Adrenal gland (tissue), 9 donors: ENCODE measurements at regions not wholly inside any gene's neighbourhood (a gene's known extent, or its start where the extent isn't known, plus 50 kb on each side); places are given as distances from the start of the nearest gene placed in this dataset.

Experiments used
- DNase-seq, 7 donors: peaks; one replicate each; pipeline ENCODE4 v3.0.0-alpha.2; 2019 to 2020
- H3K27ac ChIP-seq, 5 donors: fragments of 200-600 bp; sonication (generic) in 4 of 5; 1 replicate in 3 of 5; 2 replicates in 2 of 5; pipeline versions ENCODE4 v1.5.1 to v1.8.0; 2016 to 2020; ENCODE audit warnings: mild to moderate bottlenecking in 1 of 5
- H3K27me3 ChIP-seq: fragments of 200-600 bp; 2 replicates; pipeline ENCODE4 v1.8.0; 2021
- H3K36me3 ChIP-seq, 2 donors: fragments of 200-600 bp; replicated peaks in 1 of 2; 1 replicate in 1 of 2; 2 replicates in 1 of 2; pipeline versions ENCODE4 v1.5.1 to v1.8.0; 2018 to 2022
- H3K4me1 ChIP-seq, 2 donors: fragments of 200-600 bp; replicated peaks in 1 of 2; 1 replicate in 1 of 2; 2 replicates in 1 of 2; pipeline versions ENCODE4 v1.5.1 to v1.8.0; 2018 to 2021
- H3K4me3 ChIP-seq, 4 donors: fragments of 200-600 bp; sonication (generic) in 3 of 4; one replicate each; pipeline ENCODE4 v1.5.1; 2016 to 2018
- H3K9me3 ChIP-seq, 3 donors: fragments of 200-600 bp; sonication (generic) in 1 of 3; replicated peaks in 1 of 3; 1 replicate in 2 of 3; 2 replicates in 1 of 3; pipeline versions ENCODE4 v1.5.1 to v1.8.0; 2016 to 2021
- POLR2A ChIP-seq, 2 donors: fragments of 450-650 bp; IDR thresholded peaks; one replicate each; pipeline ENCODE4 v1.6.1; 2017; ENCODE audit warnings: antibody characterized with exemption in 2 of 2, mild to moderate bottlenecking in 2 of 2, moderate library complexity in 1 of 2
- WGBS, 4 donors: extraction: QIAGEN DNeasy Blood & Tissue Kit in 2 of 4; methylation state at CpG; one replicate each; pipeline versions ENCODE4 v1.1.5 to v1.1.7; 2013 to 2017; 5-methylcytosine and 5-hydroxymethylcytosine counted together
- intact Hi-C, 2 donors: fragments of 100-400 bp; cut with DNase I; formaldehyde crosslinking; loops; one replicate each; pipeline versions ENCODE4 v1.14.1 to v1.15.0; 2022 to 2023
- TF ChIP-seq, protein P1 (sequence below), 6 experiments: fragments of 450-650 bp in 4 of 6; fragments of 200-600 bp in 2 of 6; sonication (generic) in 1 of 6; IDR thresholded peaks; 1 replicate in 5 of 6; 2 replicates in 1 of 6; pipeline versions ENCODE4 v1.5.1 to v1.8.0; 2016 to 2021; ENCODE audit warnings: antibody characterized with exemption in 6 of 6, mild to moderate bottlenecking in 2 of 6, moderate library complexity in 1 of 6
- donor health status: healthy with polysubstance abuse.
- donor health status: Bipolar disorder and iron deficiency.
- donor health status: DM: yes; HTN: yes; CAD: no.
- donor health status: DM: no; HTN: no; CAD: no.
- donor health status: DM: no; HTN: no; CAD: no.

- Histone ChIP-seq H3K4me1 (no peaks in the 10 kb centered on the region), H3K36me3 (no peaks in the 10 kb centered on the region), H3K4me3 (no peak overlapping the region), H3K27ac (no peak overlapping the region), H3K27me3 (no peaks in the 10 kb centered on the region), H3K9me3 (no peaks in the 10 kb centered on the region)
- no peak for DNase-seq
- WGBS, 4 donors: 51 to 76% (median 64%) methylated on average over 1 of the region's 1 CpG
- intact Hi-C loops: no loop called here
- TF ChIP-seq, protein P1, sequence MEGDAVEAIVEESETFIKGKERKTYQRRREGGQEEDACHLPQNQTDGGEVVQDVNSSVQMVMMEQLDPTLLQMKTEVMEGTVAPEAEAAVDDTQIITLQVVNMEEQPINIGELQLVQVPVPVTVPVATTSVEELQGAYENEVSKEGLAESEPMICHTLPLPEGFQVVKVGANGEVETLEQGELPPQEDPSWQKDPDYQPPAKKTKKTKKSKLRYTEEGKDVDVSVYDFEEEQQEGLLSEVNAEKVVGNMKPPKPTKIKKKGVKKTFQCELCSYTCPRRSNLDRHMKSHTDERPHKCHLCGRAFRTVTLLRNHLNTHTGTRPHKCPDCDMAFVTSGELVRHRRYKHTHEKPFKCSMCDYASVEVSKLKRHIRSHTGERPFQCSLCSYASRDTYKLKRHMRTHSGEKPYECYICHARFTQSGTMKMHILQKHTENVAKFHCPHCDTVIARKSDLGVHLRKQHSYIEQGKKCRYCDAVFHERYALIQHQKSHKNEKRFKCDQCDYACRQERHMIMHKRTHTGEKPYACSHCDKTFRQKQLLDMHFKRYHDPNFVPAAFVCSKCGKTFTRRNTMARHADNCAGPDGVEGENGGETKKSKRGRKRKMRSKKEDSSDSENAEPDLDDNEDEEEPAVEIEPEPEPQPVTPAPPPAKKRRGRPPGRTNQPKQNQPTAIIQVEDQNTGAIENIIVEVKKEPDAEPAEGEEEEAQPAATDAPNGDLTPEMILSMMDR (IDR thresholded peaks at IDR 0.05): no peak
- TF ChIP-seq POLR2A (IDR thresholded peaks at IDR 0.05): no peak
Measured at GRCh38 chr3:89572261-89572660, 464.8 kb downstream of the EPHA3 start.

DNA sequence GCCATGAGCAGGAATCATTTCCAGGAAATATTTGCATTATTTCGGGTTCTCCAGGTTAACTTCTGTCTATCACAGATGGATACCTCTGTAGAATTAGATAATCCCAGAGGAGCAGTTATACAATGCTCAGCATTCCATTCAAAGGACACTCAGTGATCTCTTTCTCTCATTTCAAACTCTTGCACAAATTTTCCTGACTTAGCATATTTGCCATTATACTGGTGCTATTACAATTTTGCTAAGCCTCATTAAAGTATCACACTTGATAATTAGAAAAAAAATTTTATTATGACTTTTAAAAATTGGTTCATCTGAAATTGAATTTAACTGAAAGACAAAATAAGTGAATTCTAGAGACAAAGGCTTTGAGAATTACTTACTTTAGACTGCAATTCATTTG lies 469.0 kb downstream of the EPHA3 start:
- Histone ChIP-seq H3K4me3 (no peak overlapping the region), H3K4me1 (no peaks in the 10 kb centered on the region), H3K27me3 (no peaks in the 10 kb centered on the region), H3K36me3 (no peaks in the 10 kb centered on the region), H3K9me3 (no peaks in the 10 kb centered on the region), H3K27ac (no peak overlapping the region)
- WGBS, 4 donors: 32 to 60% (median 54%) methylated on average over 1 of the region's 1 CpG
- DNase-seq: no peak
- intact Hi-C loops: no loop called here
- no peak for TF ChIP-seq POLR2A (IDR thresholded peaks at IDR 0.05)
- TF ChIP-seq, protein P1 (IDR thresholded peaks at IDR 0.05): no peak

DNA sequence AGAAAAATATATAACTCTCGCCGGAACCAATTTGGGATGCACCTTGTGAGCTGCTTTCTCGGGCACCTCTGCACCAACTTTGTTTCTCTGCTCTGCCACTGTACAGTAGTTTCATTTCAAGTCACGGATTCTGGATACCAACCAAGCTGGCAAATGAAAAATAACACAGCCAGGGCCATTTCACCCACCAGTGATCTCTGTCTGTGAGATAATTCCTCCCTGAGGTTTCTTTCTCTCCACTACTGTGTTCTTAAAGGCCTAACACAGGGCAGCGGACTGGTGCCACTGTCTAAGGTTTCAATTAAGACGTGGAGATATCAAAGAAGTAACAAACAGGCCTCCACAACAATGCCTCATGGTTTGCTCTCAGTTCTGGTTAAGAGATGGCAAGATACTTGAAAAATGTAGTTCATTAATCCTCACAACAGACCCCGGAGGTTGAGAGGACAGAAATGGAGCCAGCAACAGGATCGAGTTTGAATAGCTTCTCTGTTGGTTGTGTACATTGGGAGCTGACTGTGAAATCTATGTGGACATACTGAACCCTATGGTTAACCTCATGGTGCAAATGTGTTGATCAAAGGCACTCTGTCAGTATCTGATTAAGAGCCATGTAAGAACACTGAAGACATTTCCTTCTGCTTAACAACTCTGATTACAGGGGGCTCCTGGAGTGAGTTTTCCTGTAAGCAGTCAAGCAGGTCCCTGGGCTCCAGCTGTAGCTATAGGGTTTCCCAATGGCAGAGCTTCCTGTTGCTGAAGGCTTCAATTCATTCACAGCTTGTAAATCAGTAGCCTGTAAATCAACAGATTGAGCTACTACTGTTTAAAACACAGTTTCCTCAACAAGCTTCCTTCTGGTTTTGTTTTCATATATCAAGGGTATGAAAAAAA lies 470.5 kb downstream of the EPHA3 start:
- Histone ChIP-seq H3K27me3 (no peaks in the 10 kb centered on the region), H3K4me1 (no peaks in the 10 kb centered on the region), H3K4me3 (no peak overlapping the region), H3K27ac (no peak overlapping the region), H3K9me3 (no peaks in the 10 kb centered on the region), H3K36me3 (no peaks in the 10 kb centered on the region)
- no peak for DNase-seq
- intact Hi-C loops: no loop called here
- no peak for TF ChIP-seq POLR2A (IDR thresholded peaks at IDR 0.05)
- TF ChIP-seq, protein P1 (IDR thresholded peaks at IDR 0.05): no peak
- 40 to 50% (median 49%) methylated on average over 8 of the region's 8 CpGs for WGBS, 4 donors

DNA sequence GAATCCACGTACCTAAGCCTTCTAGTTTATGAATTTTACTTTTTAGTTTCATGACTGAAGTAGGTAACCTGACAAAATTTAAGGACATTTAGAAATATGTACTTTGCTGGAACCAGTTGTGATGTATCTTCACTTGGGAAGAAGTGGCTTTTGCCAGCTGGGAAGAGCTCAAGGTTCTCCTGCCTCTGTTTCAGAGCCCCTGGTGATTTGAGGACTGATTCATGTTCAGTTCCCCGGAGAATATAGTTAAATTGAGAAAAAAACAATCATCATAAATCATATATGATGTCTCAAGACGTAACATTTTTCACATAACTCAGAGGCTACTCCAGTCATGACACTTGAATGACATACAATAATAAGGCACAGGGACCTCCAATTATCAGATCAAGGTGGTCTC lies 473.4 kb downstream of the EPHA3 start:
- TF ChIP-seq POLR2A (IDR thresholded peaks at IDR 0.05): no peak
- TF ChIP-seq, protein P1 (IDR thresholded peaks at IDR 0.05): no peak
- intact Hi-C loops: no loop called here
- Histone ChIP-seq H3K27ac (no peak overlapping the region), H3K27me3 (no peaks in the 10 kb centered on the region), H3K4me1 (no peaks in the 10 kb centered on the region), H3K36me3 (no peaks in the 10 kb centered on the region), H3K4me3 (no peak overlapping the region), H3K9me3 (no peaks in the 10 kb centered on the region)
- DNase-seq: no peak
- WGBS, 4 donors: 42 to 50% (median 46%) methylated on average over 3 of the region's 3 CpGs
